ENCODE measurements at regions not wholly inside any gene's neighbourhood (a gene's known extent, or its start where the extent isn't known, plus 50 kb on each side); places are given as distances from the start of the nearest gene placed in this dataset.

DNA sequence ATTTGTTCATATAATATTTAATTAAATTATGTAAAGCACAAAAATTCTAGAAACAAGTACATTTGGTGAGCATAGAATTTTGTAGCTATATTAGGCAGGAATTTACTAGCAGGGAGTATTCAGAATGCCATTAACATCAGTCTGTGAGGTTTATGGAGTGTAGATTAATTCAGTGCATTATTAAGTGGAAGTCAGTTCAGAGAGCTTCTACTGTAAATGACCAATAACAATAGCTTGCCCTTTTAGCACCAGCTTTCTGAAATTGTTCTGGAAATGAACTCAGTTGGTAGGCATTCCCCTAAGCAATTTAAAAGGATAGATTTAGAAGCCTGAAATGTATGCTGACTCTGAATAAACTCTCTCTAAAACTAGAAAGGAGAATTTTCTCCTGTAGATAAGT is 208.2 kb upstream of the CNTNAP5 start:
- no peak overlapping the region for H3K27ac ChIP-seq (ENCODE audit: low read length, poor library complexity, severe bottlenecking)
- H3K9me3 ChIP-seq (ENCODE audit: control insufficient read depth, low read length): peaks cover 7% of the 10 kb centered on the region
- no peak overlapping the region for H2BK12ac ChIP-seq (ENCODE audit: low read length in 2 of 2)
- H2AFZ ChIP-seq (ENCODE audit: low read depth, low read length): no peak overlapping the region
- no peak overlapping the region for H4K91ac ChIP-seq (ENCODE audit: low read length)
- H2BK5ac ChIP-seq (ENCODE audit: low read depth, low read length, poor library complexity, severe bottlenecking): no peak overlapping the region
- no peak overlapping the region for H2BK120ac ChIP-seq (ENCODE audit: low read depth, low read length)
- H2BK15ac ChIP-seq (ENCODE audit: low read depth, poor library complexity, severe bottlenecking): no peak overlapping the region
- H4K8ac ChIP-seq (ENCODE audit: low read length): no peak overlapping the region
- H3K18ac ChIP-seq (ENCODE audit: low read depth in 1 of 2, low read length in 2 of 2): no peak overlapping the region
- H3K9ac ChIP-seq (ENCODE audit: low read length): no peak overlapping the region
- no peaks in the 10 kb centered on the region for H3K27me3 ChIP-seq (ENCODE audit: control insufficient read depth in 1 of 2, insufficient read depth in 1 of 2, low read length in 2 of 2)
- H3K36me3 ChIP-seq (ENCODE audit: control insufficient read depth in 1 of 2, insufficient read depth in 2 of 2, low read depth in 1 of 2, low read length in 2 of 2): no peaks in the 10 kb centered on the region
- H3K23ac ChIP-seq (ENCODE audit: low read length in 2 of 2): no peak overlapping the region
- no peak overlapping the region for H3K14ac ChIP-seq (ENCODE audit: low read length in 2 of 2)
- no peak overlapping the region for H3K4me3 ChIP-seq (ENCODE audit: insufficient read depth in 1 of 2, low read depth in 1 of 2, low read length in 2 of 2)
- H3K4me1 ChIP-seq (ENCODE audit: control insufficient read depth, insufficient read depth, low read depth, low read length): no peaks in the 10 kb centered on the region
- no peak overlapping the region for H2AK5ac ChIP-seq (ENCODE audit: low read length, severe bottlenecking)
- H3K79me1 ChIP-seq (replicated peaks; ENCODE audit: low read length, poor library complexity, severe bottlenecking): no peaks in the 10 kb centered on the region
- H3K4me2 ChIP-seq (ENCODE audit: low read length, poor library complexity, severe bottlenecking): no peak overlapping the region
- H3K4ac ChIP-seq (ENCODE audit: low read depth in 1 of 2, low read length in 2 of 2): no peak overlapping the region
- no peak for DNase-seq

DNA sequence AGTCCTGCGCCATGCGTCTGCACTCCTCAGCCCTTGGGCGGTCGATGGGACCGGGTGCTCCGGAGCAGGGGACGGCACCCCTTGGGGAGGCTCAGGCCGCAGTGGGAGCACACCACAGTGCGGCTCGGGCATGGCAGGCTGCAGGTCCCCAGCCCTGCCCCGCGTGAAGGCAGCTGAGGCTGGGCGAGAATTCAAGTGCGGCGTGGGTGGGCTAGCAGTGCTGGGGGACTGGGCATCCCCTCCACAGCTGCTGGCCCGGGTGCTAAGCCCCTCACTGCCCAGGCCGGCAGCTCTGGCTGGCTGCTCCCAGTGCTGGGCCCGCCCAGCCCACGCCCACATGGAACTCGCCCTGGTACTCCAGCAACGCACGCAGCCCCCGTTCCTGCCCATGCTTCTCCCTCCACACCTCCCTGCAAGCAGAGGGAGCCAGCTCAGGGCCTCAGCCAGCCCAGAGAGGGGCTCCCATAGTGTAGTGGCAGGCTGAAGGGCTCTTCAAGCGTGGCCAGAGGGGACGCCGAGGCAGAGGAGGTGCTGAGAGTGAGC is 198.3 kb upstream of the CNTNAP5 start:
- no peak overlapping the region for H2BK120ac ChIP-seq (ENCODE audit: low read depth, low read length)
- H3K4me3 ChIP-seq (ENCODE audit: insufficient read depth in 1 of 2, low read depth in 1 of 2, low read length in 2 of 2): no peak overlapping the region
- no peak overlapping the region for H2BK5ac ChIP-seq (ENCODE audit: low read depth, low read length, poor library complexity, severe bottlenecking)
- no peak for DNase-seq
- H2AFZ ChIP-seq (ENCODE audit: low read depth, low read length): no peak overlapping the region
- H4K8ac ChIP-seq (ENCODE audit: low read length): no peak overlapping the region
- H3K27me3 ChIP-seq (ENCODE audit: control insufficient read depth in 1 of 2, insufficient read depth in 1 of 2, low read length in 2 of 2): no peaks in the 10 kb centered on the region
- H3K4me2 ChIP-seq (ENCODE audit: low read length, poor library complexity, severe bottlenecking): no peak overlapping the region
- no peak overlapping the region for H3K18ac ChIP-seq (ENCODE audit: low read depth in 1 of 2, low read length in 2 of 2)
- no peak overlapping the region for H2BK12ac ChIP-seq (ENCODE audit: low read length in 2 of 2)
- no peak overlapping the region for H2BK15ac ChIP-seq (ENCODE audit: low read depth, poor library complexity, severe bottlenecking)
- 95% methylated on average over 24 of the region's 26 CpGs for WGBS
- no peaks in the 10 kb centered on the region for H3K79me1 ChIP-seq (replicated peaks; ENCODE audit: low read length, poor library complexity, severe bottlenecking)
- no peaks in the 10 kb centered on the region for H3K4me1 ChIP-seq (ENCODE audit: control insufficient read depth, insufficient read depth, low read depth, low read length)
- no peak overlapping the region for H3K14ac ChIP-seq (ENCODE audit: low read length in 2 of 2)
- H3K36me3 ChIP-seq (ENCODE audit: control insufficient read depth in 1 of 2, insufficient read depth in 2 of 2, low read depth in 1 of 2, low read length in 2 of 2): no peaks in the 10 kb centered on the region
- H2AK5ac ChIP-seq (ENCODE audit: low read length, severe bottlenecking): no peak overlapping the region
- no peak overlapping the region for H4K91ac ChIP-seq (ENCODE audit: low read length)
- no peak overlapping the region for H3K4ac ChIP-seq (ENCODE audit: low read depth in 1 of 2, low read length in 2 of 2)
- H3K27ac ChIP-seq (ENCODE audit: low read length, poor library complexity, severe bottlenecking): no peak overlapping the region
- H3K23ac ChIP-seq (ENCODE audit: low read length in 2 of 2): no peak overlapping the region
- peaks cover 21% of the 10 kb centered on the region for H3K9me3 ChIP-seq (ENCODE audit: control insufficient read depth, low read length)
- H3K9ac ChIP-seq (ENCODE audit: low read length): no peak overlapping the region

DNA sequence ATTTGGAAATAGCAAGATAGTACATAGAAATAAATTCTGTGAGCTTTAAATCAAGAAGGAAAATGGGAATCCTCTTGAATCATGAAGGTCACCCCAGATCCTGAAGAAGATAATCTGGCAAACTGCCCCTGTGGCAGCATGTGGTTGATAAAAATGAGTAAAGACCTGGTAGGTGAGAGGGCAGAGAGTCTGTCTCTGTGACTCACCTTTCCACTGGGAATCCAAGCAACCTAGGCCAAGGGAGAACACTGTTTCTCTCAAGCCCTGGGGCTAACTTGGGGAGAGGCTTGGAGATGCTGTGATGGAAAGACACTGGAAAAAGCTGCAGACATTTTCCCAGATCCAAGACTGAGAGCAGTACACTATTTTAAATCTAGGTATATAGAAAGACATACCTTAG is 185.8 kb upstream of the CNTNAP5 start:
- Histone ChIP-seq H2BK12ac (ENCODE audit: low read length in 2 of 2) (no peak overlapping the region), H4K8ac (ENCODE audit: low read length) (no peak overlapping the region), H2AFZ (ENCODE audit: low read depth, low read length) (no peak overlapping the region), H2BK15ac (ENCODE audit: low read depth, poor library complexity, severe bottlenecking) (no peak overlapping the region), H3K27me3 (ENCODE audit: control insufficient read depth in 1 of 2, insufficient read depth in 1 of 2, low read length in 2 of 2) (no peaks in the 10 kb centered on the region), H2BK120ac (ENCODE audit: low read depth, low read length) (no peak overlapping the region), H3K4me1 (ENCODE audit: control insufficient read depth, insufficient read depth, low read depth, low read length) (no peaks in the 10 kb centered on the region), H3K27ac (ENCODE audit: low read length, poor library complexity, severe bottlenecking) (no peak overlapping the region), H3K9ac (ENCODE audit: low read length) (no peak overlapping the region), H3K79me1 (replicated peaks; ENCODE audit: low read length, poor library complexity, severe bottlenecking) (no peaks in the 10 kb centered on the region), H3K4ac (ENCODE audit: low read depth in 1 of 2, low read length in 2 of 2) (no peak overlapping the region), H3K4me3 (ENCODE audit: insufficient read depth in 1 of 2, low read depth in 1 of 2, low read length in 2 of 2) (no peak overlapping the region), H4K91ac (ENCODE audit: low read length) (no peak overlapping the region), H2AK5ac (ENCODE audit: low read length, severe bottlenecking) (no peak overlapping the region), H3K36me3 (ENCODE audit: control insufficient read depth in 1 of 2, insufficient read depth in 2 of 2, low read depth in 1 of 2, low read length in 2 of 2) (no peaks in the 10 kb centered on the region), H3K9me3 (ENCODE audit: control insufficient read depth, low read length) (peaks cover 55% of the 10 kb centered on the region), H3K14ac (ENCODE audit: low read length in 2 of 2) (no peak overlapping the region), H3K23ac (ENCODE audit: low read length in 2 of 2) (no peak overlapping the region), H3K4me2 (ENCODE audit: low read length, poor library complexity, severe bottlenecking) (no peak overlapping the region), H2BK5ac (ENCODE audit: low read depth, low read length, poor library complexity, severe bottlenecking) (no peak overlapping the region), H3K18ac (ENCODE audit: low read depth in 1 of 2, low read length in 2 of 2) (no peak overlapping the region)
- DNase-seq: no peak

DNA sequence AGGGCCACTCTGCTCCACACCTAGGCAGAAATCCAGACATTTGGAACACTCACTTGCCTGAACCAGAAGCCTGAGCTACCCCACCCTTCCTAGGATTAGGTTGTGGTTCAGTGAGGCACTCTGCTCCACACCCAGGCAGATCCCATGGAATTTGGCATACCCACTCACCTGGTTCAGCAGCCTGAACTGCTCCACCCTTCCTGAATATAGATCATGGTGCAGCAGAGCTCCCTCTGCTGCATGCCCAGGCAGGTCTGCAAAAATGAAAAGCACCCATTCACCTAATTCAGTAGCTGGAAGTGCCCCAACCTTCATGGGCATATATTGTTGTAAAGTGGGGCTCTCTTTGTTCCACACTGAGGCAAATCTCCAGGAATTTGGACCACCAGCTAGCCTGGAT is 185.1 kb upstream of the CNTNAP5 start:
- no peaks in the 10 kb centered on the region for H3K36me3 ChIP-seq (ENCODE audit: control insufficient read depth in 1 of 2, insufficient read depth in 2 of 2, low read depth in 1 of 2, low read length in 2 of 2)
- no peak overlapping the region for H2AFZ ChIP-seq (ENCODE audit: low read depth, low read length)
- H3K9me3 ChIP-seq (ENCODE audit: control insufficient read depth, low read length): peaks cover 57% of the 10 kb centered on the region
- no peak overlapping the region for H2BK15ac ChIP-seq (ENCODE audit: low read depth, poor library complexity, severe bottlenecking)
- peak overlapping the region in 1 of 2 experiments; percentile 12 for H3K14ac ChIP-seq (ENCODE audit: low read length in 2 of 2)
- H2BK12ac ChIP-seq (ENCODE audit: low read length in 2 of 2): no peak overlapping the region
- no peak overlapping the region for H3K9ac ChIP-seq (ENCODE audit: low read length)
- no peak overlapping the region for H3K18ac ChIP-seq (ENCODE audit: low read depth in 1 of 2, low read length in 2 of 2)
- no peak overlapping the region for H3K23ac ChIP-seq (ENCODE audit: low read length in 2 of 2)
- DNase-seq: no peak
- H2BK5ac ChIP-seq (ENCODE audit: low read depth, low read length, poor library complexity, severe bottlenecking): no peak overlapping the region
- no peak overlapping the region for H2AK5ac ChIP-seq (ENCODE audit: low read length, severe bottlenecking)
- H4K91ac ChIP-seq (ENCODE audit: low read length): no peak overlapping the region
- no peak overlapping the region for H2BK120ac ChIP-seq (ENCODE audit: low read depth, low read length)
- H3K27ac ChIP-seq (ENCODE audit: low read length, poor library complexity, severe bottlenecking): no peak overlapping the region
- no peak overlapping the region for H4K8ac ChIP-seq (ENCODE audit: low read length)
- H3K27me3 ChIP-seq (ENCODE audit: control insufficient read depth in 1 of 2, insufficient read depth in 1 of 2, low read length in 2 of 2): no peaks in the 10 kb centered on the region
- no peaks in the 10 kb centered on the region for H3K4me1 ChIP-seq (ENCODE audit: control insufficient read depth, insufficient read depth, low read depth, low read length)
- no peak overlapping the region for H3K4me3 ChIP-seq (ENCODE audit: insufficient read depth in 1 of 2, low read depth in 1 of 2, low read length in 2 of 2)
- no peak overlapping the region for H3K4me2 ChIP-seq (ENCODE audit: low read length, poor library complexity, severe bottlenecking)
- no peak overlapping the region for H3K4ac ChIP-seq (ENCODE audit: low read depth in 1 of 2, low read length in 2 of 2)
- no peaks in the 10 kb centered on the region for H3K79me1 ChIP-seq (replicated peaks; ENCODE audit: low read length, poor library complexity, severe bottlenecking)
